GM21825 (cell line): ENCODE measurements at regions not wholly inside any gene's neighbourhood (a gene's known extent, or its start where the extent isn't known, plus 50 kb on each side); places are given as distances from the start of the nearest gene placed in this dataset.
A peak's percentile ranks its signal among the peaks of the same experiment; 100 is the strongest.

Experiments used
- ATAC-seq: cut with Tn5 transposase; IDR thresholded peaks from one replicate; pipeline ENCODE4 v1.9.1; 2021; ENCODE audit warnings: mild to moderate bottlenecking, moderate library complexity; ENCODE audit not compliant: unreplicated experiment

DNA sequence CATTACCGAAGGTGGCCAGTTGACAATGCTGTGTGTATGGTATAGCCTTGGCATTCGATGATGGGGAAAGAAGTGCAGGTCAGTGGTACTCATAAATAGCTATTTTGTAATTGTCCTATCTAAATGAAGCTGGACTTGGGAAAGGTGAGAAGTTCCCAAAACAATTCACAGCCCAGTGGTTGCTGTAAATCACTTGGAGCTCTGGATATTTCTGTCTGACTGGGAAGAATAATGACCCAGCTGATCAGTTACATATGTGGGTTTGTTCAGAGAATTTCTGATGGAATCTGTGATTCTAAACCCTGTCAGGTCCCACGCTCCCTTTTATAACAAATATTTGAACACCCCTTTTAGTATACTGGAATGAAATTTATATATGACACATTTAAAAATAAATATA is 133.9 kb upstream of the PFN2 start:
- no peak for ATAC-seq

DNA sequence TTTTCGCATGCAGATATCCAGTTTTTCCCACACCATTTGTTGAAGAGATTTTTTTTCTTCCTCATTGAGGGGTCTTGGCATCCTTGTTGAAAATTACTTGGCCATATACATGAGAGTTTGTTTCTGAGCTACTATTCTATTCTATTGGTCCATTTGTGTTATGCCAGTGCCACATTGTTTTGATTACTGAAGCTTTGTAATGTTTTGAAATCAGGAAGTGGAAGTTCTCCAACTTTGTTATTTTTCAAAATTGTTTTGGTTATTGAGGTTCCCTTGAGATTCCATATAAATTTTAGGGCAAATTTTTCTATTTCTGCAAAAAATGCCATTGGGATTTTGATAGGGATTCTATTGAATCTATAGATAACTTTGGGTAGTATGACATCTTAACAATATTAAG is 130.3 kb upstream of the PFN2 start:
- ATAC-seq: no peak

DNA sequence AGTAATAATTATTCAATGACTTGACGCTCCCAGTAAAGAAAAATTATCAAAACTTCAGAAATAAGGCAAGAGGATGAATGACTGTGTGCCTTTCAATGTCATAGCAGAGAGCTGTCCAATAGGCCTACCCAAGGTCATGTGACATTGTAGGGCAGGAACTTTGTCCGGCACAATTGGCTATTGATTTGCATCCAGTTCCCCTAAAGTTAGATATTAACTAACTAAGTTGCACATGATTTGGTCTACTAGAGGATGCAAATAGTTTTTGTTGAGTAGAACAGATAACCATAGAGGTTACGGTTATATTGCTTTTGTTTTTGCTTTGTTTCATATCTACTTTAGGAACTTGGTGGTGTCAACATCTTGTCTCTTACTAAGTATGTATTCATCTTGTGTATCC is 127.9 kb upstream of the PFN2 start:
- no peak for ATAC-seq

DNA sequence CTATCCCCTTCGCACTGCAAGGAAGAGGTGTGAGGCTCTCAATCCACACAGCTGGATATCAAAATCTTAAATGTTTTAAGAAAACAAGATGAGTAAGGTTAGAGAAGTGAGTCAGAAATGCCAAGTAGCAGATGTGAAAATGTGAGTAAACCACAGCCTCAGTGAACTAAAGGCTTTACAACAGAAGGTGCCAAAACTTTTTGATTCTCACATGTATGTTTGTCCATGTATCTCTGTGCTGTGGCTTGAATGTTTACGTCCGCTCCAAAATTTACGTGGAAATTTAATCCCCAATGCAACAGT is 126.8 kb upstream of the PFN2 start:
- peak; percentile 46 for ATAC-seq

DNA sequence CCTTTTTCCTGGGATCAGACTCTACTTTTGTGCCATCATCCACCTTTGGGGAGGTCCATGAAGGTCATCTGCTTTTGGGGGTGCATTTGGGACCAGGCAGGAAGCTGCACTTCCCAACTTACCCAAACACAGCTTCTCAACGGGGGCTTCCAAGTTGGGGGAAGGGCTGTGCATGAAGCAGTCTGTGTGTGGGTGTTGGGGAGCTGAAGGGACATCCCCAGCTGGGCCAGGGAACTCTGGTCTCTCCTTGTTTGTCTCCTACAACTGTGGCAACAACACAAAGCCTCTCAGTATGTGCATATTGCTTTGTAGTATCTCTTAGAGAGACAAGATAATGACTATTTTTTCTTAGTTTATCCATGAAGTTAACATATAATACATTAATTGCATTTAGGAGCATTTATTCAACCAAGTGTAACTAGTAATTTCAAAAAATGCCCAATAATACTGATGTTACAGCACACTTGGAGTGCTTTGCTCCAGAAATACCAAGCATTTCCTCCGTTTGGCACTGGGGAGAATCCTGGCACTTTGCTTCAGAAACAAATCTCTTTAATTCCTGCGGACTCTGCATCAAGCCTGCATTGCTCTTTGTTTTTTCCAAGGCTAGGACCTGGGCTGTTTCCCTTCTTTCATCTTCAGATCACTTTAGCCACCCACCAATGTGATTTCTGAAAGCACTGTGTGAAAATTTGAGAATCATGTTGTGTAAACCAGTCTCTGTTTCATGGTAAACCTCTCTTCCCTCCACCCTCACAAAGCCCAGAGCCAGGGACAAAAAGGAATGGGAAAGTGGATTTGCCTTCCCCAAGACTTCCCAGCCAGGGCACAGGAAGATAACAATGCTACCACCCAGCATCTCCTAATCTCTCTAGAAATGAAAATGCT is 126.2 kb upstream of the PFN2 start:
- no peak for ATAC-seq

DNA sequence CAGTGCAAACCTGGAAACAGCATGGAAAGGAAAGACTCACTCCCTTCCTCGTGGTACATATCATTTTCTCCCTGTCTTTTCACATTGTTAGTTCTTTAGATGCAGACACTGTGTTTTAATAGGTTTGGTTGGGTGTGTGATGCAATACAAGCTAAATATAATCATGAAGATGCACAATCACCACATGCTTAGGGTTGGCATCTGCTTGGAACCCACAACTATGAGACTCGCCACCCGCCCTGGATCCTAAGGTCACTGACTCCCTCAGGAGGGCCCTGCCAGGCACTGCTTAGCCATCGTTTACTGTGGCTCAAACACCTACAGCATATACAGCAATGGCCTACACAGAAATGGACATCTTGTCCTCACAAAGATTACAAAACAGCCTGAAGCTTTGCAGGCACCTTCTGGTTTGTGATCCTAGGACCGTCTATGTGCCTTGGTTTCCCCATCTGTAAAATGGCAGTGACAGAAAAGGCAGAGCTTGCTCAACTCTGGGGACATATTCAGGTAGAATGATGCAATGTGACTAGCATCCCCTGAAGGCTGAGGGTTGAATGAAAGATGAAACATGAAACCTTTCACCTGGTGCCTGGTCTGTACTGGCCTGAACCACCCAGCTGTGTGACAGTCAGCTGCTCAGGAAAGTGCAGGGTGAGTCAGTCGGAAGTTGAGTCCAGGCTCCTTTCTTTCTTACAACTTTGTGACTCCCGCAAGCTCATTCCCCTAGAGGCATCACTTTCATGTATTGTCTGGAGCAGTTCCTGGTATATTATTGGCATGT is 123.6 kb upstream of the PFN2 start:
- no peak for ATAC-seq

DNA sequence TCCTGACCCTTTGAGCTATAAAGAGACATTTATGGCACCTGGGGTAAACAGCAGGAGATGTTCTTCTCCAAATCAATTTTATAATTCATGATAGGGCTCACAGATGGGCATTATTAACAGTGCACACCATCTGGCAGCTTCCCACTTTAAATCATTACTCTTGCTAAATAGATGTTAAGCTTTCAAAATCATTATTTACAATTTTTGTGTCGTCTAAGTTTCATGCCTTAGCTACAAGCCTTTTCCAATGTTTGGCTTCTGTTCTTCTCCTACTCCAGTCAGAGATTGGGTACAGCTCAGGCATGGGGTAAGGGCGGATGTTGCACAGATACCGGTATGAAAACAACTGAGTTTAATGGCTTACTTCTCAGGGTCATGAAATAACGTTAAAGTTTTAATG is 120.9 kb upstream of the PFN2 start:
- no peak for ATAC-seq

DNA sequence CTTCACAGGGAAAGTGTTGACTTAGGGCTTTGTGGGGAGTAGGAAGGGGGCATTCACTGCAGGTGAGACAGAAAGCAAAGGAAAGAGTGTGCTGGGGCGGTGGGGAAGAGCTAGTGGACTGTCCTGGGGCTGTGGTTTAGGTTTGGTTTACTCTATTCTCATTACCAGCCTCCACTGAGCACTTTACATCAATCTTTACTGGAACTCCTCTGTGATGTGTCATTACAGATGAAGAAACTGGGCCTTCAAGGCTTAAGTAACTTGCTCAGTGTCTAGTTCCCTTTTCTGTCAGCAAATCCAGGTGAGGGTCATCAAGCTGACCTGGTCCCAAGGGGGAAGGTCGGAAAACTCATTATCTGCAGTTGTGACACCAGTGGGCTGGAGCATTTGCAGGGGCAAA is 120.2 kb upstream of the PFN2 start:
- ATAC-seq: no peak

DNA sequence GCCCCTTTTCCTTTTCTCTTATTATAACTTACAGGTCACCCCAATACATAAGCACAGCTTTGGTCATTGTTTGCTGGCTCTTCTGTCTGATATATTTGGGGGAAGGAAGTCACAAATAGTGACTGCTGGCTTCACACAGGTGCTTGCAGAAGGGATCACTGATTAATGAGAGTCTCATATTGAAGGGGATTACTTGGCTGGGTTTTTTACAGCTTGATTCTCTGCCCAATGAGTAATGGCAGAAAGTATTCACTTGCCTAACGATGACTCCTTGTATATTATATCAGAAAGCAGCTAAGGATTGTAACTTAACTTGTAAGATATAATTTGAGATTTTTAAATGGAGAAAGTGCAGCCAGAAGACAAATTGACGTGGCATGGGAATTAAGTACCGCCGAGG is 119.3 kb upstream of the PFN2 start:
- ATAC-seq: no peak

DNA sequence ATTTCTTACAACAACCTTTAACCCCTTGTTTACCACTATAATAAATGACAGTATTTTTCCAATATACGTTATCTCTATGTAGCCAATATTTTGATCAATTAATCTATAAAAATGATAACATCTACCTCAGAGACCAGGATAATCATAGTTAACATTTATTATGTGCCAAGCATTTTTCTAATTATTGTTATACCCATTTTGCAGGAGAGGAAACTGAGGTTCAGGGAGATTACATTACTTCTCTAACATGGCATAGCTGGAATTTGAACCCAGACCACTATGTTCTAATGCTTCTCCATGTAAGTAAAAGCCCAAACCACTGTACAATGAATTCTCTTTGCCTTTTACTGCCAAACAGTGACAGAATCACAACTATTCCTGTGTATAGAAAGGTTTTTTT is 113.4 kb upstream of the PFN2 start:
- no peak for ATAC-seq

DNA sequence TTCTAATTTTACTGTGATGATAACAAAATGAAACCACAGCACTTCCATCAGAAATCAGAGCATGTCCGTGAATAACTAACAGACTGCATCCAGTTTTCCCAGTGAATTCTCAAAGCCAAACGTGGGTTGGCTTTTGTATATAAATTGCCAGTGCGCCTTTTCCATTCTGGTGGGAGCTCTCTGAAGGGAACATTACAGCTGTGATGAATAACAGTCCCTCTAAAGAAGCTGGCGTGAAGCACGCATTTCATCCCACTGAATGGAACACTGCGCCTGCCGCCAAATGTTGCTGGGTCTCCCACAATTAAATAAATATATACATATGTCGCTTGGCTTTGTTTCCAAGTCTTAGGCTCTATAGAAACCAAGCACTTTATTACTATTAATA is 113.0 kb upstream of the PFN2 start:
- no peak for ATAC-seq

DNA sequence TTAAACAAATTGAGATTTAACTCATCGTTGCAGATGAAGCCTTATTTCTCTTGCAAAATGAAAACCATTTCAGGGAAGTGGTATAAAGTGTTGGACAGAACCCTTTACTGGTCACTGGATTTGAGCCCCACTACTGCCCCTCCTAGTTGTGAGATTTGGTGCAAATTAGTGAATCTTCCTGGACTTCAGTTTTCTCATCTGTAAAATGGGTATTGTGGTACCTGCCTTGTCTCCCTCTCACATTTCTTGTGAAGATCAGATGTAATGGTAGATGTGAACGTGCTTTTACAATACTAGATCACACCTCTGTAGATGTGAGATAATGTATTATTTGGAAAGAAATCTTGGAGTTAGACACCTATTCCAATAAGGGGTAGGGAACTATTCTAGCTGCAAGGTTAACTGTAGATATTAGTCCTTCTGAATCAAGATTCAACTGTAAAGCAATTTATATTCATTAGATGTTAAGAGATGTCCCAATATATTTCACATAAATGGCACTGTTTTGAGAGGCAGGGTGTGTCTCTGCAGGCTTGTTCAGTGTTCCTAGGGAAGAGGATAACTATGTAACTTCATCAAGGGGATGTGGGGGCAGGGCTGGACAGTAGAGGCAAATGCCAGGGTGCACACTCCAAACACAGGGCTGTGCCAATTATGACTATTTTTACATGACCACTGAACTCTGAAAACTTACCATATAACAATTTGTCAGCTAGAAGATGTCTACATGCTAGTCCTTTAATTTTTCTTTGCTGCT is 112.4 kb upstream of the PFN2 start:
- no peak for ATAC-seq

DNA sequence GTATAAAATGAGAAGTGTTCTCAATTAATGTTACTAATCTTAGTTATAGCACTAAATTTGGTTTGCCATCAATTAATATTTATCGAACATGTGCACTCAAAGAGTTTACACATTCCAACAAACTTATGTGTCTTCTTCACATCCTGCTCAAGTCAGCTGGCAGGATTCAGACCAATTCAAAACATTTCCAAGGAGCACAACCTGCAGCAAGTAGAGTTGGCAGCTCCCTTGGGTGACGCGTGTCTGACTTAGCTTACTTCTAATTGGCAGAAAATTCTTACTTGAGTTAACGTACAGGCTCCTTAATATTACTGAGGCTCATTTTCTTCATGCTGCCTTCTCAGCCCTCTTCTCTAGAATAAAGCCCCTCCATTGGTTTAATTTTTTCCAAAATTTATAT is 110.4 kb upstream of the PFN2 start:
- ATAC-seq: no peak

DNA sequence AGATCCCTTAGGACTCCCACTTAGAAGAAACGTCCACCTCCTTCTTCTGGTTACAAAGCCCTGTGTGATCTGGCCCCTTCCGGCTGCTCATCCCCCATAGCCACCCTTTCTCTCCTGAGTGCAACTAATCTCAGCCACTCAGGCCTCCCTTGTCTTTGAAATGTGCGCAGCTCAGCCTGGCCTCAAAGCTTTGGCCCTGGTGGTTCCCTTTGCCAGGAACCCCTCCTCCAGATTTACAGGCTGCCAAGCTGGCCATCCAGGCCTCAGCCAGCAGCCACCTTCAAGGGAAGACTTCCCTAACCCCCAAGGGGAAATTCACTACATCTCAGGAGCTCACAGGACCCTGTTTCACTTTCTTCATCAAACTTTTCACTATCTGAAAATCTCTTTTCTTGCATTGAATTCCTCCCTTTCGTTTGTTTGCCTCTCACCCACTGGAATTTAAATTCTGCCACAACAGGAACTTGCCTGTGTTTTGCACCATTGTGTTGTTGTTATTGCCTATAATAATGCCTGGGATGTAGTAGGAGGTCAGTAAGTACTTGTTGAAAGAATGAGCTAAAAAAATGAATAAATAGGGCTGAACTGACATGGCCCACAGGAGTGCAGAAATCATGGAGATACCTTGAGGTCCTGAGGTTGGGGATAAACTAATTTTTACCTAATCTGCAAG is 109.5 kb upstream of the PFN2 start:
- ATAC-seq: no peak

DNA sequence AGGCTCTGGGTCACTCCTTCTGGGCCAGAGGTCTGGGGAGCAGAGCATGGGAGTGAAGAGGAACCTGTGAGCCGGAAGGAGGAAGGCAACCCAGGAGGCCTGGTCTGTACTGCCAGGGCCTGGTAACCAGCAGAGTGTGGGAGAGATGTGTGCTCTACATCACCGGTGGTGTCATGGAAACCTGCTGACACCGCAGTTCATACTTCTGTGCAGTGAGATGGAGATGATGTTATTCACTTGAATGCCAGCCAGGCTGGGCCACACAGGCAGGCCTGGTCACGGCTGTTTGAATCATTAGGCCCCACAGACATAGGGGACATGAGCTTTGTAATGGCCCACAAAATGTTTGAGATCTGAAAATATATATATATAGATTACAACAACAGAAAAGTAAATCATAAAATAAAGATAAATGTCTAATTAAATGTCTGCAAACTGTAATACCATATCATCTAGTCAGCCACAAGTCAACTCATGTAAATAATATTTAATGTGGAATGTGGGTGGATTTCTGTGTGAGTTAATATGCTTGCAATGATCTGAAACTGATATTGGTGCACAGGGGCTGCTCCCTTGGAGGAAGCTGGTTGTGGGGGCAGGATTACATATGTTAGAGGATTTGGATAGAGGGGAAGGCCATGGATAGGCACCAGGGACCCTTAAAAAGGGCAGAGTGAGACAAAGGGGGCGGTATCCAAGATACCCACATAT is 108.5 kb upstream of the PFN2 start:
- no peak for ATAC-seq

DNA sequence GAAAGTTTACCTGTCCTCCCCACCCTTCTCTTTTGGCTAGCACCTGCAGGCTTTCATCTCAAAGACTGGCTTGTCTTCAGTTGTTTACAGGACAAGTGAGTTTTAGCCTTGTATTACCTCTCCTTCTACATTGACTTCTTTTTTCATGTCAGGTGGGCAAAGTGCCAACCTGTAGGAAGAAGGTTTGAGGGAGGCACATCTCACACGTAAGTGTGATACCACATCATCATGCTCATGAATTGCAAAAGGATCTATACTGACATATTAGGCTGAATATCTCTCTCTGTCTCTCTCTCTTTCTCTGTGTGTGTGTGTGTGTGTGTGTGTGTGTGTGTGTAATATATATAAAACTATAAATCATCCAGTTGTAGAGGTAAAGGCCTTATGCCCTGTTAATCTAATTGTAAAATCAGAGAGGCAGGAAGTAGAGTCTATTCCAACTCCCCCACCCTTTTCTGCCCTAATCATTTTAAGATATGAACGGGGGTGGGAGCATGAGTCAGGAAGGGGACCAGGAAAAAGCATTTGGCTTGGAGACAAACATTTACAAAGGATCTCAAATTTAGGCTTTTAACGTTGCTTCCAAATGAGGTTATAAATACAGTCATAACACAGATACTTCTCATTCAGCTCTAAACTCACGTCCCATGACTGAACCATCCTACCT is 107.0 kb upstream of the PFN2 start:
- no peak for ATAC-seq

DNA sequence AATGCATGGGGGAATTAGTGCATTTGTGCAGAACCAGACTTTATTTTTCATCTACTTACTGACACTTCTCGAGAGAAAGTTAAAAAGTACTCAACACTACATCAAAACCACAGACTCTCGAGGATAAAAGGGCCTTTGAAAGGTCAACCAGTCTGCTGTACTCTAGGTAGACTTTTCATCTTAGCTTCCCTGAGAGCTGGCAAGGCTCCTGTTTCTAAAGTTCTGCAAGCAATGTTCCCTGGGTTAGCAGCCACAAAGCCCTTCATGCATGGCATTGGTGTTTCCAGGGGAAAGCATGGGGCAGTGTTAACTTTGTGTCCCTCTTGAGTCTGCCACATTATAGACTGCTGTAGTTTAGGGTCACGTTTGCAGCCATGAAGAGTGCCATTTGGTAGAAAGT is 106.4 kb upstream of the PFN2 start:
- ATAC-seq: no peak

DNA sequence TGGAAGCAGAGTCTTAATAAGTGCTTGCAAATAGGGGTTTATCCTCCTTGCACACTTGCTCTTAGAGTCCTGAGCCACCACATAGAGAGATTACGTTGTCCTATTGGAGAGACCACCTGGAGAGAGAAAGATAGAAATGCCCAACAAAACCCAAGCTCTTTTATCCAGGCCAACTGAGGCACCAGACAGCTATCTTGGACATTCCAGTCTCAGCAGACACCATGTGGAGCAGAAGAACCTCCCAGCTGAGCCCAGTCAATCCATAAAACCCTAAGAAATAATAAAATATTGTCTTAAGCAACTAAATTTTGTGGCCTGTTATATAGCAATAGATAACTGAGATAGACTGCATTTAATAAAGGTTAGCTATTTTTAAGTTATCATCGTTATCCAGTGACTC is 105.7 kb upstream of the PFN2 start:
- ATAC-seq: no peak

DNA sequence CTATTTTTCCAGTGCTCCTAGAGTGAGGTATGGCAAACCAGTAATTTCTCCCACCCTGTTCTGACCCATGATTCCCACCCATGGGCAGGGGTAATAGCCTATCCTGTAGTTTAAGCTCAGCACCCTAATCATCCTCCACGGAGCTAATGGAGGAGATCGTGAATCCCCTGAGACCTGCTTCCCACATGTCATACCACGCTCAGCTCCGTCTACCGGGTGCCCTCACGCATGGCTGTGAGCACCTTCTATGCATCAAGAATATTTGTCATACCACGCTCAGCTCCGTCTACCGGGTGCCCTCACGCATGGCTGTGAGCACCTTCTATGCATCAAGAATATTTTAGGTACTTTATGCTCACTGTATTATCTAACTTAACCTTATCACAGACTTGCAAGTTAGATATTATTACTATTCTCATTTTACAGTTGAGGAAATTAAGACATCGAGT is 104.7 kb upstream of the PFN2 start:
- ATAC-seq: no peak
